Astrocyte of the hippocampus (primary cell): ENCODE measurements at regions not wholly inside any gene's neighbourhood (a gene's known extent, or its start where the extent isn't known, plus 50 kb on each side); places are given as distances from the start of the nearest gene placed in this dataset.

Experiments
- DNase-seq: peaks from one replicate; pipeline ENCODE4 v3.0.0; 2011; ENCODE audit warnings: low read depth, low spot score

DNA sequence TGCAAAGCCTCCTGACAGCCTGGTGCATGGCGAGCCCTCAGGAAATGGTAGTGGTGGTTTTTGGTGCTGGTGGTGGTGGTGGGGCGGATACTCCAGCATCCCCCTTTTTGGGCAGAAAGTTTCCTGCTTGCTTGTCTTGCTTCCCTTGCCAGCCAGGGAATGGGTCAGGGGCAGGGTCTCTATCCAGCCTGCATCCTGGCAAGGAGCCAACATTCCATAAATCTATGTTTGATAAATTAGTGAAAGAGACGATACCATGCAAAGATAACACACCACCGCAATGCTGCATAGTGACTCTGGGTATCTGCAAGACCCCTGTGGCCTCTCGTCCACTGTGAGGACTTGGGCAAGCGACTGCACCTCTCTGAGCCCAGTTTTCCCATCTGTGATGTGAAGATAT is 246.2 kb downstream of the LRFN2 start:
- DNase-seq, result no peak

DNA sequence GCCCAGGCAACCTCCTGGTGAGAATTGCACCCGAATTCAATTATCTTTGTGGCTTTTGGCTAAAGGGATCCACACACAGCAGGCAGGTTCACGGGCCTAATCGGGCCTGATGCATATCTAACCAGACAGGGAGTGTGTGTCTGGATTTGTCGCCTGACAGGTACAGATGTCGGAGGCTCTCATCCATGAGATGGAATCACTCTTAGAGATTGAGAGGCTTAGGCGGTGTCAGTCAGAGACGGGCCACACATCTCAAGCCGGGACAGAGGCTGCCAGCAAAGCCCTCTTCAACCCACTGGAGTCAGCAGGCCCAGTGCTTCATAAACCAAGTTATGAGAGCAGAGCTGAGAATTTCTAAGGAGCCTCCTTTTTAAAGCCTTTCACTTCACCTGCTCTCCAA is 247.0 kb downstream of the LRFN2 start:
- DNase-seq, result no peak

DNA sequence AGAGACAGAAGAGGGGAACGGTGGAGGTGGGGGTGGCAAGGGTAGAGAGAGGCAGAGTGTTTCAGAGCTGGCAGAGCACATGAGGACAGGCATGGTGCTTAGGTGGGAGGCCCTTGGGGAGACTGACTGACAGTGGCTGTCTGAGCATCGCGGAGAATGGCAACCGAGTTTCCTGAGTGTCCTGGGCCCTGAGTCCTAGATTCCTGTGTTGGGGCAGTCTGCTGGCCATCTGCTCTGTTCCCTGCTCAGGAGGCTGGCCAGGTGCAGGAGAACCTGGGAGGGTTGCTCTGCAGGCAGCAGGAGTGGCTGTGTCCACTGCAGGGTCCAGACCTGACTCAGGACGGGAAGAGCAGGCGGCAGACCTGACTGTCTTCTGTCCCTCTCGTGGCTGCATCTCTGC is 248.9 kb downstream of the LRFN2 start:
- DNase-seq, result no peak

DNA sequence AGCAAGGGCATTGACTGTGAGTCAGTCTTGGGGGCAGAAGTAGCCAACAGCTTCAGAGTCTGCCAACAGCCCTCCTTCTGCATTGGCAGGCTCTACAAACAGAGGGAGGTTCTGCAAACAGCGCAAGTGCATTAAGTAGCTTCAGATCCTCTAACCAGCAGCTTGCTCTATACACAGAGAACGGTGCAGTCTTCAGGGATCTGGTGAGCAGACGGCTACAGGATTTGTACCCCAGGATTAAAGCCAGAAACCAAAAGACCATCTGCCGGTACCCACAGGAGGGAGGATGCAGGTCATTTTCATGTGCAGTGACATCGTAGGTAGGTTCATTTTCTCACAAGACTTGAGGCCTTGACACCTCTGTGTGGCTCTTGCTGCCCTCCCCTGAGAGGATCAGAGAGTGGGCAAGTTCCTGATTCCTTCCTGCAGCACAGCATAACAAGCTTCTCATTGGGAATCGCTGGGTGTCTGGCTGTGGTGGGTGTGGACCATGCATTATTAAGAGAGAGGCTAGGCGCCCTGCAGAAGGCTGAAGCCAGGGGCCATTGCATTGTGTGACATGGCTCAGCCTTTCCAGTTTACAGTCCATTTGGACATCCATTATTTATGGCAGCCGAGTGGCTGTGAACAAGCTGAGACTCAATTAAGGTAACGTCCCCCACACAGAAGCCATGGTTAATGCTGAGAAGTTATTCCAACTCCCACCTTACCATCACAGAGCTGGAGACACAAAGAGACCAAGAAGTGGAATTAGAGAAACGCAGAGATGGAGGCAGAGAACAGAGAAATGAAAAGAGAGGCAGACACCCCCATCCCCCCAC is 250.0 kb downstream of the LRFN2 start:
- no peak for DNase-seq

DNA sequence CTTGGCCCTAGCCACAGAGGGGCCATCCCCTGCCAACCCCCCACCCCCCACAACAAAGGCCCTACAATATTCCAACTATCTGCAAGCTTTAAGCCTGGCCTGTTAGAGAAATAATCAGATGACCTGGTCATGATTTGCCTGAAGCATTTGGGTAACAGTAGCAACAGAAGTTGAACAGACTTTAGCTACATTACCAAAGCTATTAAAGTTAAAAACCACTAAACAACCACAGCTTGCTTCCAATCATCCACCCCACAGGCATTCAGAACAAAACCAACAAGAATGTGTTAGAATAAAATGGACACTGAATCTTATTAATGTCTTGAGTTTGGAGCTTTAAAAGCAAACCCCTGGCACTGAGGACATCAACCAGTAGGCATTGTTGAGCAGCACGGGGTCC is 250.9 kb downstream of the LRFN2 start:
- DNase-seq, result peak; percentile 66

DNA sequence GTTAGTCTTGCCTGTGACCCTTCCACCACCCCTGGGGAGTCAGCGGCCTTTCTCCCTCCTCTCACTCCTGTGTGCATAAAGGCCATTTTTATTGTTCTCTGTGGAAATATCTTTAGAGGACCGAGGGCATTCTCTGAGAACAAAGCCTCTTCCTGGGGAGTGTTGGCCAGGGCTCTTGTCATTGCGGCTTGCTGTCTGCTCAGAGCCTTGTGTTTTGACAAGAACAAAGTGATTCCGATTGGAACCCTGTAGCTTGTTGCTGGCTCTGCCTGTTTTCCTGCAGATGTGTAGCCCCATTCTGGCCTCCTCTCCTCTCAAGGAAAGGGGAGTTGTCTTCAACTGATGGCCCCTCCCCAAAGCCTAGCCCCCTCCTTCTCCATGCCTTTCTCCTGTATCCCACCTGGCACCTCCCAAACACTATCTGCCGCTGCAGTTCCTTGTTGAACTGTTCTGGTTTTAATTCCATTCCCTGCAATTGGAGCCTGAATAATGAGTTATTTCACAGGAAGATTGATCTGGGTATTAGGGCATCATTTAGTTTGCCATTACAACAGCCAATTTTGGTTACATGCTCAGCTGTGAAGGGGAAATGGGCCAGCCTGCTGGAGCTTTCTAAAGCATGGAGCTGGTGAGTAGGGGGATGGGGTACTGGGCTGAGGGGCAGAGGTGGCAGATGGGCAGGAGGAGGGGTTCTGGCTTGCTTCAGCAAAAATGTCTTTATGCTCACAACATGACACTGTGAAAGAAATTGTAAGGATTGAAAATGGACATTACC is 252.5 kb downstream of the LRFN2 start:
- no peak for DNase-seq

DNA sequence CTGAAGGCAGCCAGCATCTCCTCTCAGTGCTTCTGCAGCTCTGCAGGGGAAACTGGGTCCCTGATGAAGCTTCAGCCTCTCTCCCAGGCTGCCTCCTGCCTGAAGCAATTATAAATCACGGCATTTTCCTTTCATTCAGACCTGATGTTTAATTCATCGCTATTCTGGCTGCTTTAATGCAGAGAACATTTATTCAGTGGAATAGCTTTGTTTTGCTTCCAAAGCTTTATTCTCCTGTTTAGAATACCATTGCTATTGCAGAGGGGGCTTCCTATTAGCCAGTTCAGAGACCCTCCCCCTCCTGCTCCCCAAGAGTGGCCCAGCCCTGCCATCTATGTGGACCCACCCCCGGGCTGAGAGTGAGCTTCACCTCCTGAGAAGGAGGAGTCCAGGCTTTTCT is 255.6 kb downstream of the LRFN2 start:
- DNase-seq, result no peak

DNA sequence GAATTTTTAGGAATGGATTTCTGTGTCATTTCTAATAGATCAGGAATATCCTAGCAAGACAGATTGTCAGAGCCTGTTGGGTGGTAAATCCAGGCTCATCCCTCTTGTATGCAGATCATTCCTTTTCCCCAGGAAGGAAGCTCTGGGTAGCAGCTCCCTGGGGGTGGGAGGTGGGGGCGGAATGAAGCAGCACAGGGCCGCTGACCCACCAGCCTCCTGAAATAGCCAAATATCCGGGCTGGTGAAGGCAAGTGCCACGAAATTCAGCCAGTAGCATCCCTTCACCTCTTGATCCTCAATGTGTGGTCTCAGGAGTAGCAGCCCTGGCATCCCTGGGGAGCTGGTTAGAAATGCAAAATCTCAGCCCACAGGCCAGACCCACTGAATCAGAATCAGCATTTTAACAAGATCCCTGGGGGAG is 256.9 kb downstream of the LRFN2 start:
- DNase-seq, result no peak

DNA sequence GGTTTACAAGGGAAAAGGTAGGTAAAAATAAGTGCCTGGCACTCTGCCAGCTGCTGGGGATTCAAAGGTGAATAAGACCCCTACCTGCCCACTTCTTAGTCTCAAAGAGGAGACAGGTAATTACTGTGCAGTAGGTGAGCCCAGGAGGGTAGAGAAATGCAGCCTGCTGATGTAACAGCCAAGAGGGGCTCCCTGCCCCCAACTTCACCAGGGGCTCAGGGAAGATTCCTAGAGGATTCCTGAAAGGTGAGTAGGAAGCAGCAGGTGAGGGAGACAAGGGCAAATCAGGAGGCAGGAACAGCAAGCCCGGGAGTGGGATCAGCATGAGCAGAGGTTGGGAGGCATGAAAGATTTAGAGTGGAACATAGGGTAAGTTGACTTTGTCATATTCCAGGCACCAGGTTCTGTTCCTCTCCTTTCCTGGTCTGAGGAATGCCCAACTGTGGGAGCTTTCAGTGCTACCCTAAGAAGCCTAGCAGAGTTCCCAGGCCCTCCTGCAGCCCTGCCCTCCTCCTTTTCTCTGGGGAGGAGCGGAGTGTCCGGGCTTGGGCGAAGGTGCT is 258.1 kb downstream of the LRFN2 start:
- no peak for DNase-seq

DNA sequence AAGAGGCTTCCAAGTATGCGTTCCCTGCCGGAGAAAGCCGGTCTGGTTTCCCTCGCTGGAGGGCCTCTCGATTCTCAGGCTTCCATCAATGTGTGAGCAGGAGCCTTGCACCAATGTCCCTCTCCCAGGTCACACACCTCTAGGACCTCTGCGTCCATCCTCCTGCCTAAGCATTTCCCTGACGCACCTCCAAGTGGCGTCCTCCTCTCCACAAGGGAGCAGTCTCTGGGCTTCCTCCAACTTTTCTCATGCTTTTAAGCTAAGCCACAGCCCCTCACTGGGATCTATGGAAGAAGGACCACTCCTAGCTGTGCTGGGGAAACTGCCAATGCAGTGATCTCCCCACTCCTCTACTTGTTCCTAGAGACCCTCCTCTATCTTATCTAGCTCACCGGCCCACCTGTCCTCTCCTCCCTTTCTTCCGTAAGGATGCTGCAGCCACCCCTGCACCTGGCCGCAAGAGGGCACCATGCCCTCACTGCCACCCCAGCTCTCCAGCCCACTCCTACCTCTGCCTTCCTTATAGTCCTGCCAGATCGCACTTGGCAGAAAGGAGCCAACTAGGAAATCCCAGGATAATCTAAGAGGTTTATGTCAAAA is 258.7 kb downstream of the LRFN2 start:
- peak; percentile 36 for DNase-seq

DNA sequence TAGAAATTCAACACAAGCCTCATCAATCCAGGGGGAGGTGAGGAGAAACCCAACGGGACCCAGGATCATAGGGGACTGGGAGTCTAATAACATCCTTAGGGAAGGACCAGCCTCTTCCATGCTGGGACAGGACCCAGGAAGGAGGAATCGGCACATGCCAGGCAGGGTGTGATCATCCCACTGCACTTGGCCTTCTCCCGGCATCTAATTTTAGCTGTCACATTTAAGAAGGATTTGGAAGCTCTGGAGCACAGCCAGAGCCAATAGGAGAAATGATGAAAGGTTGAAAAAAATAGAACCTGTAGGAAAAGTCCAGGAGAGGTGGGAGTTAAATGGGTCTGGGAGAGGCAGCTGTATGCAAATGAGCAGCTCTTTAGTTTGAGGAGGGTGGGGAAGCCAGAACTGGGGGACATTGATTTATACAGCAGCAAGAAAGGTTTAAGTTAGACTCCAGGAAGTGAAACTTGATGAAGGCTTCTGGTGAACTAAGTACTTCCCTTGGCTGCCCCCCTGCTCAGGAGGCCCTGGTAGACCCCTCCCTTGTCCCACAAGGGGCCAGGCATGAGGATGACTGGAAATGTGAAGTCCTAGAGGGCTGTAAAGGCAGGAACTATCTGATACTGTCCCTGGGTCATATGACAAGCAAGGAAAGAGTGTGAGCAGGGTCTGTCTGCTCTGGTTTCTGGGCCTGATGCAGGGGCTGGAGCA is 260.3 kb downstream of the LRFN2 start:
- DNase-seq, result no peak

DNA sequence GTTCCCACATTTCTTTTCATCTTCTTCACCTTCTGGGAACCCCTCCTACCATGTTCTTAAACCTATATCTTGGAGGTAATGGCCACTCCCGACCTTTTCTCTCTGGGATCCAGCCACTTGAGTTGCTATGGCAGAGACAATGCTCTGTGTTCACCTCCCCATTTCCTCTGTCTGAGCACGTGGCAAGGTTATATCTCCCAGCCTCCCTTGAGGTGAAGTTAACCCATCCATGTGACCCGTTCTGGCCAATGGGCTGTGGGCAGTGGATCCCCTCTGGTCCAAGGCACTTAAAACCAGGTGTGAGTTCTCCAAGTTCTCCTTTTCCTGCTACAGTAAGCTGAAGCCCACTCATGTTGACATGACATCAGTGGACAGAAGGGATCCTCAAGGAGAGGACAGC is 261.4 kb downstream of the LRFN2 start:
- DNase-seq, result no peak

DNA sequence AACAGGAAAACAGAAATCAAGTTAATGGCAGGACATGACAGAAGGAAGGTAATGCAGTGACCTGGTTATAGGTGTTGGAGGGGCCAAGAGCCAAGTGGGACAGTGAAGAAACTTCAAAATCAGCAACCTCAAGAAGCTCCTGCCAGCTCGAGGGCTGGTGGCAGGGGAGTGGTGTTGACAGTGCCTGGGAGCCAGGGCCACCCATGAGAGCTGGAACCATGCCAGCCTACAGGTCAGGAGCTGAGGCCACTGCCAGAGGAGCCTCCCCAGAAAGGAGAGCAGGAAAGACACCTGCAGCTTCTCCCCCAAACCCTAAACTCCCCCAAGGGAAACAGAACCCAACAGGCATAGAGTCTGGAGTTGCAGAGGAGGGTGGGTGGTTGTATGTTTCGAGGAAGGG is 262.1 kb downstream of the LRFN2 start:
- DNase-seq, result no peak

DNA sequence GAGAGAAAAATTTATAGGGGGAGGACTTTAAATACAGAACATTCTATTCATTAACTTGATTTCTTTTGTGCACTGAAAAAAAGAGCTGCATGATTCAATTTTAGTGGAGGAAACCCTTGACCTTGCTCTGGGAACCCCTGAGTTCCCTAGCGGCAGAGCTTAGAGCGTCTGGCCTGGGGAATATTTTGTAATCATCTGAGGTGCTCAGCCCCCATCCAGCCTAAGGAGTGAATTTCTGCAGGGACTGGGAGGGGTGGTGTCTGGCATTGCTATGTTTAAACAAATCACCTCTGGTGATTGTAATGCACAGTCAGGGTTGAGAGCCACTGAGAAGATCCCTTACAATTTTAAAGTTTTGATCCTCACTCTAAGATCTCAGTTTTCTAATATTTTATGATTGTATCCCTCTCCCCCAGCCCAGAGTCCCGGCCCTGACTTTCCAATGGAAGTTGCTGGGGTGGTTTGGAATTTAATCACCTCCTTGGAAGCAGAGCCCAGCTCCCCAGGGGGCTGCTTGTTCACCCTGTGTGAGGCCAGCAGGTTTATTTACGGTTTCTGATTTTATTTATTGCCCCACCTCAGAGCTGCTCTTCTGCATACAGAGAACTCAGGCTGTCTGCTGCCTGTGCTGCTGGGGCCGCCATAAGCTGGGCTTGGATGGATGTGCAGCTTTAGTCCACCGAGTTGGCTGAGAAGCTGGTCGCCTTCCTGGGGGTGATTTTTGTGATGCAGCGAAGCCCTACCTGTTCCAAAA is 263.1 kb downstream of the LRFN2 start:
- DNase-seq, result no peak

DNA sequence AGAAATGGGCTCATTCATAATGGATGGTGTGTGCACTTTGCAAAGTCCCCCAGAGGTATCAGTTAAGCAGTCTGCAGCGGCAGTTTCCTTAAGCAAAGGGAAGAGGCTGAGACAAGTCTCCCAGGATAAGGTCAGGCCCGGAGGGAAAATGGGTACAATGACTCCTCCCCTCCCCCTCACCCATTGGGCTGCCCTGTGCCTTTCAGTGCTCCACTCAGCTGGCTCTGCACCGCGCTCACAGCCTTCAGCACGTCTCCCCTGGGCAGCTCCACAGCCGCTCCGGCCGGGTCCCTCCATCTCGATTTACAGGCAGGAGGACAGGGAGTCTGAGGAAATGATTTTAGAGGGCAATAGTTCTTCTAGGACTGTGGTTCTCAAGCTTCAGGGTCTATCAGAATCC is 264.8 kb downstream of the LRFN2 start:
- no peak for DNase-seq

DNA sequence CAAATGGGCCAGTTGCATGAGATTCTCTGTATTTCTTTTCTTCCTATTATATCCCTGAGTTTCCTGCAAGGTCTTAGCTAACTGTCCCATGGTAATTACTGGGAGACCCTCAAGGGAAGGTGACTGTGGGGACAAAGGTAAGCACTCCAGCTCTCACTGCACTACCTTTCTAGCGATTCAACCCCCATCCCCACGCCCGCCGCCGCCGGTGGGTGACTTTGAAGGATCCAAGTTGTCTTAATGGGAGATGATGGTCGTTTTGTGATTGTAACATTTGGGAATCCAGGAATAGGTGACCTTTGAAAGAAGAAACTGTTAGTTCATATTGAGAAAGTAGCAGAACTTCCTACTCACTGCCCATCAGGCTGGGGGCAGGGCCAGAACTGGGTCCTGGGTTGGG is 265.5 kb downstream of the LRFN2 start:
- no peak for DNase-seq

DNA sequence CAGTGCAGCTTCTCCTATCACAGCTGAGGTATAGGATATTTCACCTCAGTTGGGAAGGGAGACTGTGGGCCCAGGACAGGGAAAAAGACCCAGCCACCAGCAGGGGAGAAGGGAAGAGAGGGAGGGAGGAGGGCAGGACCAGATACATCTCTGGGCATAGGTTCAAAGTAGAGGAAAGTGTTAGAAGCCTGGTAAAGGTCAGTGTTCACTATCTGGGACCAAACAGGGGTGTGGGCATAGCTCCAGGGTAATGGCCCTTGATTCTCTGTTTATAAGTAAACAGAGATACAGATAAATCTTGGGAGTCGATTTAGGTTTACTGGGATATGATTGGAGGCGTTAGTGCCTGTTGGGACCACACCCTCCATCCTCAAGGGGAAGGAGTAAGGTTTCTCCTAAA is 266.2 kb downstream of the LRFN2 start:
- DNase-seq, result no peak

DNA sequence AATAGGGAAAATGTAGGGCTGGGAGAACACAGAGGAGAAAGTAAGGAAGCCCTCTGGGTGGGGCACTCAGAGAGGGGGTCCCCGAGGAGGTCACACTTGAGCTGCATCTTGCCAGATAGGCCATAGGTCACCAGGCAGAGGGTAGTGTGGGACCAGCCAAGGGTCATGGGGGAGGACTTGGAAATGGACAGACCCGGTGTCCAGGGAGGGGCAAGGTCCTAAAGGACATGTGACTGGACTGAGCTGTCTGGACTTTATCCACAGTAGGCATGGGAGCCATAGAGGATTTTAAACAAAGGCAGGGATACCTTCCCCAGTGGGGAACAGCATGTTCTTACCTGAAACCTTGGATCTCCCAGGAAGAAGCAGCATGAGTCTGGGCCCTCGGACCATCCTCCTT is 266.7 kb downstream of the LRFN2 start:
- no peak for DNase-seq

DNA sequence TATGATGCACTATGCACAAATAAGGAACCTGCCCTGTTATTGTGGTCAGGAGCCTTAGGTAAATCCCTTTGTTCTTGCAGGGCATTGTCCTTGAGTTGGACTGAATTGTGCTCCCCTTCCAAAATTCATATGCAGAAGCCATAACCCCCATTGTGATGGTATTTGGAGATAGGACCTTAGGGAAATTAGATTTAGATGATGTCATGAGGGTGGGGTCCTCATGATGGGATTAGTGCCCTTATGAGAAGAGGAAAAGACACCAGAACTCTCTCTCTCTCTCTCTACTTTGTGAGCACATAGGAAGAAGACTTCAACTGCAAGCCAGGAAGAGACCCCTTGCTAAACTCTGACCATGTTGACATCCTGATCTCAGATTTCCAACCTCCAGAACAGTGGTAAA is 268.0 kb downstream of the LRFN2 start:
- DNase-seq, result no peak

DNA sequence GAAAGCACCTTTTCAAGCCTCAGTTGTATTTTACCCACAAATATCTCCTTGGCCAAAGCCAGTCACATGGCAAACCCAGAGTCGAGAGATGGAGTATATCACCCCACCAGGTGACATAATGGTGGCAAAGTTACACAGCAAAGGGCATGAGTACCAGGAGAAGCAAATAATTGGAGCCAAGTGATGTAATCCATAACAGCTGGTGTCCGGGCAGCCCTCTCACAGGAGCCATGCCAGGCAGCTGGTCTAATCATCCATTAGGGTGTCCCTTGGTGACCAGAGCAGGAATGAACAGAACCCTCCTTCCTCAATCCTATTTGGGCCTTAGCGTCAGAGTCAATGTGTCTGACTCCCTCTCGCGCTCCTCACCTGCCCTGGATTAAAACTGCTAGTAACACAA is 272.1 kb downstream of the LRFN2 start:
- DNase-seq, result no peak

DNA sequence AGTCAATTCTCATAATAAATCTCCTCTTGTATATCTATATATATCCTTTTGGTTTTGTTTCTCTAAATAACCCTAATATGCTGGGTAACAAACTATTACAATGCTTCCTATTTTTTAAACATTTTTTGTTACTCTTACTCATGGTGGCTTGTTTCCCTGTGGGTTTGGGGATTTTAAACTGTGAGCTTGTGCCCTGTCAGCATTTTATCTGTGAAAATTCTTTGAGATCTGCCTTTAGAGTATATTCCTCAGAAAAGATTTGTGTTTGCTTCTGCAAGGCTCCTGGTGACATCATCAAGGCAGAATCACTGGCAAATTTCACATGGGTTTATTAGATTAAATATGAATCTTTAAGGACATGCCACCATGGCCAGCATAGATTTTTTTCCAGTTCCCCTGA is 273.6 kb downstream of the LRFN2 start:
- DNase-seq, result no peak
